D721Med (cell line): ENCODE measurements at regions not wholly inside any gene's neighbourhood (a gene's known extent, or its start where the extent isn't known, plus 50 kb on each side); places are given as distances from the start of the nearest gene placed in this dataset.
"Not testable (repeated sequence)": the region's sequence is repeated elsewhere in the genome, so short reads cannot be mapped to it uniquely, and the experiment has no call there.

Experiments used
- DNase-seq: peaks from one replicate; pipeline ENCODE4 v3.0.0; 2011; ENCODE audit warnings: low spot score; ENCODE audit not compliant: insufficient read length
- FAIRE-seq: peaks from 2 replicates; lab custom pipeline; 2011; peaks lifted over from hg19 to GRCh38; lab: Jason Lieb, UNC
- TF ChIP-seq, protein P1 (sequence below): IDR thresholded peaks from 2 replicates; pipeline ENCODE4 v1.5.1; 2012; ENCODE audit warnings: mild to moderate bottlenecking, control low read depth; ENCODE audit not compliant: insufficient read depth; ENCODE audit errors: missing control alignments

DNA sequence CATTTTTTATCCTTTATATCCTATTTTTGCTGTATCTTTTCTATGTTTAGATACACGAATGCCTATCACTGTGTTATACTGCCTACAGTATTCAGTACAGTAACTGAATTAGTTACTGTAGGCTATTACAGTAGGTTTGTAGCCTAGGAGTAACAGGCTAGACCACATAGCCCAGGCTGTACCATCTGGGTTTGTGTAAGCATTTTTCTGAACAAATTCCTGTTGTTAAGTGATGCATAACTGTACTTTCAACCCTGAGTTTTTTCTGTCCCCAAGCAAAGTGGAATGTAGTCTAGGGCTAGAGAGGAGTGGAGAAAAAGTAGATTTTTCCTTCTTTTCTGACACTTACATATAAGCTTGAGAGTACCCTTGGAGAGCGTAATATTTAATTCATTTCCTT is 282.1 kb downstream of the HS3ST3B1 start:
- no peak for FAIRE-seq

DNA sequence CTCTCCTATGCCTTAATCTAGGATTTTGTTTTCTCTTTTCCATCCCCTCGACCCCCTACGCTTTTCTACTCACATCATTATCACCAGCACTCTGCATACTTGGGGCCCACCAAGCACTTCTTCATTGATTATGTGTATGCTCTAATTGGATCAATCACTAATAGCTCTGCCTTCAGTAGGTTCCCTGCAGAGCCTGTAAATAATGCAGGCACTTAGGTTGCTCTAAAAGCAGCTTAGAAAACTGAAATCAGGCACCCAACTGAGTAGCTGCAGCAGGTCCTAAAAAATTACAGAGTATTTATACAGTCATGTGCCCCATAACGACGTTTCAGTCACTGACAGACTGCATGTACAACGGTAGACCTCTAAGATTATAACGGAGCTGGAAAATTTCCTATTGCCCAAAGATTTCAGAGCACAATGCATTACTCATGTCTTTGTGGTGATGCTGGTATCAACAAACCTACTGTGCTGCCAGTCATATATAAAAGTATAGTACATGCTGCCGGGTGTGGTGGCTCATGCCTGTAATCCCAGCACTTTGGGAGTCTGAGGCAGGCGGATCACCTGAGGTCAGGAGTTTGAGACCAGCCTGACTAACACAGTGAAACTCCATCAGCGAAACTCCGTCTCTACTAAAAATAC is 280.4 kb downstream of the HS3ST3B1 start:
- FAIRE-seq (no peak), DNase-seq (no peak)
- TF ChIP-seq, protein P1, sequence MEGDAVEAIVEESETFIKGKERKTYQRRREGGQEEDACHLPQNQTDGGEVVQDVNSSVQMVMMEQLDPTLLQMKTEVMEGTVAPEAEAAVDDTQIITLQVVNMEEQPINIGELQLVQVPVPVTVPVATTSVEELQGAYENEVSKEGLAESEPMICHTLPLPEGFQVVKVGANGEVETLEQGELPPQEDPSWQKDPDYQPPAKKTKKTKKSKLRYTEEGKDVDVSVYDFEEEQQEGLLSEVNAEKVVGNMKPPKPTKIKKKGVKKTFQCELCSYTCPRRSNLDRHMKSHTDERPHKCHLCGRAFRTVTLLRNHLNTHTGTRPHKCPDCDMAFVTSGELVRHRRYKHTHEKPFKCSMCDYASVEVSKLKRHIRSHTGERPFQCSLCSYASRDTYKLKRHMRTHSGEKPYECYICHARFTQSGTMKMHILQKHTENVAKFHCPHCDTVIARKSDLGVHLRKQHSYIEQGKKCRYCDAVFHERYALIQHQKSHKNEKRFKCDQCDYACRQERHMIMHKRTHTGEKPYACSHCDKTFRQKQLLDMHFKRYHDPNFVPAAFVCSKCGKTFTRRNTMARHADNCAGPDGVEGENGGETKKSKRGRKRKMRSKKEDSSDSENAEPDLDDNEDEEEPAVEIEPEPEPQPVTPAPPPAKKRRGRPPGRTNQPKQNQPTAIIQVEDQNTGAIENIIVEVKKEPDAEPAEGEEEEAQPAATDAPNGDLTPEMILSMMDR = no peak

More for the DNA sequence above, 282.1 kb downstream of the HS3ST3B1 start:
- no peak for DNase-seq
- TF ChIP-seq, protein P1 = no peak

DNA sequence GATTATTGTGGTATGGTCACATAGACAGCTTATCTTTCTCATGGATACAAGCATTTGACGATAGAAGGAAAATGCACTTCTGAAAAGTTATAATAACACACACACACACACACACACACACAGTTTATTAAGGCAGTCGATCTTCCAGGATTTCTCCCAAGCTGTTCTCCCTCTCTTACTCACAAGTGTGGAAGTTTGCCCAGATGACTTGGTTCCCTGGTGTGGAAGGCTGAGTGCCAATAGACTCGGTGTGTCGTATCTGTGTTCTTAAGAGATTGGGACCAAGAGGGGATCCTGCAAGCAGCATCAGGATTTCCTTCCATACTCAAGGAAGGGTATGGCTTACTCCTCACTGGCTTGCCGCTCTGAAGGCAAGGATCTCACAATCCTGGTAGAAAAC is 279.6 kb downstream of the HS3ST3B1 start:
- DNase-seq = no peak
- TF ChIP-seq, protein P1 = no peak
- no peak for FAIRE-seq

DNA sequence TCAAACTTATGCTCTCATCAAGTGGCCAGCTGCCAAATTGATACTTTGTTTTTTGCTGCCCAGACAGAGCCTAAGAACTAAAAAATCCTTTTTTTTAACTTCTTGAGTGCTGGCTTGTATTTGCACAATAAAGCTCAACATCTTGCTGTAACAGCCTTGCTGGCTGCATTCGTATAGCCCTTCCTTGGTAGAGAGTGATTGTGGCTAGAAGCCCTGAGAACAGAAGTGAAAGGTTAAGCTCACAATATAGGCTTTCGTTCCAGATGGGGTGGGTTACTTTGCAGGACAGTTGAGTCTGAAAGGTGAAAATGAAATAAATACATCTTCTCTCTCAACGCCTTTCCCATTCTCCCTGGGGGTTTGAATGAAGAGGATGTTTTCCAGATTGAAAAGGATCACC is 278.8 kb downstream of the HS3ST3B1 start:
- no peak for FAIRE-seq

DNA sequence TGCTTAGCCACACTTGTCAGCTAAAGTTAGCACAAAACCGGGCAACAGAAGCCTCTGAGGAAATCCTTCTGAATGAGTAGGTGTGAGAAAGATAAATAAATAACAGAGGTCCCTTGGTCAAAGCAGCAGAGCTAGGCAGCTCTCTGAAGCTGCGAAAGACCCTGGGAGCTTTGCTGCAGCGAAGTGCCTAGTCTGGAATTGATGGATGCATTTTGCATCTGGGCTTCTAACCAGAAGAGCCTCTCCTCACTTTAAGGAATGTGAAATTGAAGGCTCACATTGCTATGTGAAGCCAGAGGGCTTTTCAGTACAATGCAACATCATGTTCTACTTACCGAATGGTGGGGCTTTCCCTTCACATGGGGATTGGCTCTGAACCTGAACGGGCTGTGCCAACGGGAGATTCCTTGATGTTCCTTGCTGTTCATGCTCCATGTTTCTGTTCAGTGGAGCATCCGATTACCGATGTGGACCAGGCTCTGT is 274.6 kb downstream of the HS3ST3B1 start:
- no peak for FAIRE-seq
- DNase-seq = no peak
- TF ChIP-seq, protein P1 = no peak

More for the DNA sequence above, 278.8 kb downstream of the HS3ST3B1 start:
- TF ChIP-seq, protein P1 = no peak
- no peak for DNase-seq

DNA sequence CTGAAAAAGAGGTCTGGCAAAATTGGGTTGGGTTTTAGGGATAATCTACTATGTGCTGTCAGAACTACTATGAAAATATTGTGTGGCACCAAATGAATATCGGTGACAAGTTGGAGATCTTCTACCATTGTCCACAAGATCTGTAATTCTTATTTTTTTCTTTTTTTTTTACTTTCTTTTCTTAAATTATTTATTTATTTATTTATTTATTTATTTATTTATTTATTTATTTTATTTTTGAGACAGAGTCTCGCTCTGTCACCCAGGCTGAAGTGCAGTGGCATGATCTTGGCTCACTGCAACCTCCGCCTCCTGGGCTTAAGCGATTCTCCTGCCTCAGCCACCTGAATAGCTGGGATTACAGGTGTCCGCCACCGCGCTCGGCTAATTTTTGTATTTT is 259.4 kb downstream of the HS3ST3B1 start:
- not testable (repeated sequence) for FAIRE-seq, DNase-seq

DNA sequence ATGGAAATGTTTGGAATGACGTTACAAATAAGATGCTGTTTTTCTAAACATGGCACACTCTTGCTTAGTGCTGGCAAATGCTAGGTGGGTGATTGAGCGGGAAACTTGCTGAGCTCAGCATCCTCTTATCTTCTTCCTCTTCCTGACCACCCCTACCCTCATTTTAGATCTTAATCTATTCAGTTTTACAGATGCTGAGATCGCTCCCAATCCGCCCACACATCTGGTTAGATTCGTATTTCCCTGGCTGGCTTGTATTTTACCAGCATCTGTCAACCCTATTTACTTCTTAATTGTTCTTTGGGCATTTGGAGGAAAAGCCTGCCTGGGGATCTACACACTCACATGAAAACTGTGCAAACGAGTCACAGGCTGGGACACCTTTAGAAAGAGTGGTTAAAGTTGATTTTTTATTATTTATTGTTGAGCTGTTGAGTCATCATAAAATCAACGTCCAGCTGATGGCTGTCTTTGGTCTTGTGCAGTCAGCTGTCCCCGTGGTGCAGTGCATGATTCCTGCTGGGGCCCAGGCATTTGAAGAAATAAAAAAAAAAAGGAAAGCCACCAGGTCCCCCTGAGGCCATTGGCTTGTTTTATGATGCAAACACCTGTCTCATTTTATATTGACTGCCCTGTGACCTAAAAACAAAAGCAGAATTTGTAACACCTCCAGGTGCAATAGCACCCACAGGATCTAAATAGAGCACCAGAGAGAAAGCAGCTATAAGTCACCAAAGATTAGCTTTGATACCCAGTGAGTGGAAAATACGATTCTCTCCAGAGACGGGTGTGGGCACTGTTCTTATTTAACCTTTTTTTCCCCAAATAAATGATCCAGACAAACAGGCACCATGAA is 258.6 kb downstream of the HS3ST3B1 start:
- DNase-seq (no peak), FAIRE-seq (no peak)
- TF ChIP-seq, protein P1 = no peak
